GM21619 (cell line): ENCODE measurements at regions not wholly inside any gene's neighbourhood (a gene's known extent, or its start where the extent isn't known, plus 50 kb on each side); places are given as distances from the start of the nearest gene placed in this dataset.
"Not testable (repeated sequence)": the region's sequence is repeated elsewhere in the genome, so short reads cannot be mapped to it uniquely, and the experiment has no call there.

Experiments used
- ATAC-seq: cut with Tn5 transposase; IDR thresholded peaks from one replicate; pipeline ENCODE4 v1.9.1; 2021; ENCODE audit not compliant: unreplicated experiment

GRCh38 chr21:41571938-41572510 is 64.1 kb upstream of the TMPRSS2 start:
- no peak for ATAC-seq

DNA sequence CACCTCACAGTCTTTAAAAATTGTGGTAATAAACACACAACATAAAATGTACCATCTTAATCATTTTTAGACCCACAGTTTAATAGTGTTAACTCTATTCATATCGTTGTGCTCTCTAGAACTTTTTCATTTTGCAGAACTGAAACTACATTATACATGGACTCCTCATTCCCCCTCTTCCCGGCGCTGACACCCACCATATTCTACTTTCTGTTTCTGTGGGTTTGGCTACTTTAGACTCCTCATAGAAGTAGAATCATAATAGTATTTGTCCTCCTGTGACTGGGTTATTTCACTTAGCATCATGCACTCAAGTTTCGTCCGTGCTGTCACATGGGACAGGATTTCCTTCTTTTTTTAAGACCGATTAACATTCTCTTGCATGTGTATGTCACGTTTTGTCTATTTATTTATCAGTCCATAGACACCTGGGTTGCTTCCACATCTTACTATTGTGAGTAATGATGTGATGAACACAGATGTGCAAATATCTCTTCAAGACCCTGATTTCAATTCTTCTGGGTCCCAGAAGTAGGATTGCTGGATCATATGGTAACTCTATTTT is 62.9 kb upstream of the TMPRSS2 start:
- peak; percentile 84 for ATAC-seq

- no peak for ATAC-seq
These were observed 60.8 kb upstream of the TMPRSS2 start for GRCh38 chr21:41568606-41569385.

GRCh38 chr21:41567901-41568510 is 60.0 kb upstream of the TMPRSS2 start:
- ATAC-seq = no peak

- ATAC-seq = not testable (repeated sequence)
These were observed 59.3 kb upstream of the TMPRSS2 start for GRCh38 chr21:41567237-41567636.

- no peak for ATAC-seq
These were observed 58.6 kb upstream of the TMPRSS2 start for GRCh38 chr21:41566500-41567014.

- no peak for ATAC-seq
These were observed 57.6 kb upstream of the TMPRSS2 start for GRCh38 chr21:41565550-41565949.

DNA sequence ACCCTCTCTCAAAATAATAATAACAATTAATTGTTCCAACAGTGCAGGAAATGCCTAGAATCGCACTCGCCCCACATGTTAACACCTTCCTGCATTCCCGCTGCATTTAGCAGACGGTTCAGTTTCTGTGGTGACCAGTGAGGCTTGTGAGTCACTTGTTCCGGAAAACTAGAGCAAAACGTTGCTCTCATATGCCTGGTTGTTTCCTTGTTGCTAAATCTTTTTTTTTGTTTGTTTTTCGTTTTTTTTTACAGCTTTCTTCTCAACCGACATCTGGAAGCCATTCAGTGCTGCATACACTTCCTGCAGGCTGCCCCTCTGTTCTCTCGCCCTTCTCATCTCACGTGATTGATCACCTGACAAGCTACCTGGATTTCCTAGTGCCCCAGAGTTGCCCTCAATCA is 56.9 kb upstream of the TMPRSS2 start:
- no peak for ATAC-seq

- no peak for ATAC-seq
These were observed 54.4 kb upstream of the TMPRSS2 start for GRCh38 chr21:41562101-41563000.

- no peak for ATAC-seq
These were observed 53.7 kb upstream of the TMPRSS2 start for GRCh38 chr21:41561701-41562100.

DNA sequence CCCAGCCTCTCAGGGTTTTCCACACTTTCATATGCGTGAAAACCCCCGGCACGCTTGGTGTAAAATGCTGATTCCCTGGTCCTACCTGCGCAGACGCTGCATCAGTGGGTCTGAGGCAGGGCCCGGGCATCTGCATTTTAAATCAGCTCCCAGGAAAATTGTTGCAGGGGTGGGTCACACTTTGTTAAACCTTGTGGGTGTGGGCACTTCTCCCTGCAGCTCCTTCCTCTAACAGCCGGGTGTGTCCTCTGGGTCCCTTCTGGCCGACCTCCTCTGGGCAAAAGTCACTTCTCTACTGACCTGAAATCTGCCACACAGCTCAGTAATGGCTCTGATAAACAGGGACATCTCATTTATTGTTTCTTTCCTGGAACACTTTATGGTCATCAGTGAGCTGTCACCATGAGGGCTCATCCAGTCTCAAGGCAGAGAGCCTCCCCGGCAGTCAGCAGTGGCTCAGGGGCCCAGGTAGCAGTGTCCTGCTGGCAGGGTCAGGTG is 52.8 kb upstream of the TMPRSS2 start:
- ATAC-seq = no peak

GRCh38 chr21:41559658-41560631 is 52.0 kb upstream of the TMPRSS2 start:
- ATAC-seq = no peak

GRCh38 chr21:41558842-41559241 is 50.9 kb upstream of the TMPRSS2 start:
- ATAC-seq = no peak

- ATAC-seq = no peak
These were observed 49.9 kb upstream of the TMPRSS2 start for GRCh38 chr21:41557884-41558283.
